HCT116 (cell line): ENCODE measurements at regions not wholly inside any gene's neighbourhood (a gene's known extent, or its start where the extent isn't known, plus 50 kb on each side); places are given as distances from the start of the nearest gene placed in this dataset.

Source experiments
- ATAC-seq: fragments of 200-7000 bp; cut with Tn5 transposase; 2 replicates; pipeline ENCODE4 v1.9.1; 2020; ENCODE audit warnings: mild to moderate bottlenecking, moderate library complexity
- BruUV-seq: library from RNA; stranded (reverse); fragments of 400-500 nt; replicated peaks from 2 replicates; lab custom pipeline; 2021; lab: Mats Ljungman, UMichigan
- CTCF ChIA-PET: fragments of 300-600 bp; sonication (Branson Sonifier 250); formaldehyde crosslinking; loops from one replicate; lab custom pipeline; 2021; ENCODE audit warnings: antibody characterized with exemption; lab: Charles Lee
- POLR2A ChIA-PET: fragments of 300-600, 350-600 bp; sonication (Branson Sonifier 250); formaldehyde crosslinking; loops from one replicate; lab custom pipeline; 2021; ENCODE audit warnings: antibody characterized with exemption; lab: Charles Lee
- RAD21 ChIA-PET, 2 experiments: fragments of 300-600 bp; sonication (Branson Sonifier 250); formaldehyde crosslinking; loops; one replicate each; lab custom pipeline; 2023; ENCODE audit warnings: low total read pairs in 2 of 2; ENCODE audit not compliant: uncharacterized antibody in 2 of 2, unreplicated experiment in 2 of 2, low non-redundant PET in 1 of 2; lab: Charles Lee
- DNase-seq: peaks from one replicate; pipeline ENCODE4 v3.0.0-alpha.2; 2010; ENCODE audit warnings: low read depth, low spot score
- H2AFZ ChIP-seq: fragments of 200-600 bp; shearing (Covaris generic), sonication (generic); 2 replicates; pipeline ENCODE4 v1.6.1; 2017; ENCODE audit warnings: low read depth, mixed run types, mixed read lengths, antibody characterized with exemption, low read length; ENCODE audit not compliant: poor library complexity, severe bottlenecking
- H3K27ac ChIP-seq: 2 replicates; pipeline ENCODE4 v1.5.1; 2012; ENCODE audit warnings: low read depth, low read length
- H3K27me3 ChIP-seq: fragments of 200-600 bp; sonication (generic); 2 replicates; pipeline ENCODE4 v1.6.1; 2016; ENCODE audit warnings: mixed run types, low read length, mixed read lengths; ENCODE audit not compliant: insufficient read depth
- H3K36me3 ChIP-seq, 2 experiments: fragments of 200-500 bp in 1 of 2; fragments of 200-600 bp in 1 of 2; sonication (Bioruptor generic) in 1 of 2; sonication (generic) in 1 of 2; 2 replicates each; pipeline versions ENCODE4 v1.5.1 to v1.6.1; 2014 to 2016; ENCODE audit warnings: low read length in 2 of 2, inconsistent platforms in 1 of 2, mixed read lengths in 1 of 2, mixed run types in 1 of 2; ENCODE audit not compliant: insufficient read depth in 2 of 2, control insufficient read depth in 1 of 2
- H3K4me1 ChIP-seq, 2 experiments: fragments of 200-600 bp in 1 of 2; sonication (generic) in 1 of 2; 2 replicates each; pipeline versions ENCODE4 v1.5.1 to v1.6.1; 2012 to 2017; ENCODE audit warnings: low read length in 2 of 2, inconsistent platforms in 1 of 2, mild to moderate bottlenecking in 1 of 2, mixed read lengths in 1 of 2, mixed run types in 1 of 2, moderate library complexity in 1 of 2; ENCODE audit not compliant: insufficient read depth in 2 of 2, control insufficient read depth in 1 of 2
- H3K4me2 ChIP-seq: fragments of 200-600 bp; sonication (generic); 2 replicates; pipeline ENCODE4 v1.6.1; 2017; ENCODE audit warnings: mixed run types, low read length, mixed read lengths
- H3K4me3 ChIP-seq, 2 experiments: fragments of 200-600 bp in 1 of 2; sonication (generic) in 1 of 2; replicated peaks in 1 of 2; 2 replicates each; pipeline ENCODE4 v1.5.1; 2011 to 2016; ENCODE audit warnings: low read length in 2 of 2, control low read depth in 1 of 2, low read depth in 1 of 2, mild to moderate bottlenecking in 1 of 2, mixed read lengths in 1 of 2, mixed run types in 1 of 2
- H3K79me2 ChIP-seq: fragments of 200-600 bp; sonication (generic); 2 replicates; pipeline ENCODE4 v1.6.1; 2017; ENCODE audit warnings: mild to moderate bottlenecking, mixed run types, low read length, moderate library complexity, mixed read lengths; ENCODE audit not compliant: insufficient read depth
- H3K9ac ChIP-seq: fragments of 200-600 bp; sonication (generic); 2 replicates; pipeline ENCODE4 v1.6.1; 2016; ENCODE audit warnings: low read length, mixed read lengths
- H3K9me2 ChIP-seq: fragments of 200-600 bp; sonication (generic), shearing (Covaris generic); 2 replicates; pipeline ENCODE4 v1.6.1; 2017; ENCODE audit warnings: mixed run types, mild to moderate bottlenecking, moderate library complexity; ENCODE audit not compliant: insufficient read depth
- H3K9me3 ChIP-seq, 2 experiments: fragments of 200-500 bp in 1 of 2; fragments of 200-600 bp in 1 of 2; sonication (Bioruptor generic) in 1 of 2; sonication (generic) in 1 of 2; 2 replicates each; pipeline ENCODE4 v1.6.1; 2014 to 2017; ENCODE audit warnings: low read length in 2 of 2, mixed read lengths in 2 of 2, inconsistent platforms in 1 of 2, low read depth in 1 of 2, mild to moderate bottlenecking in 1 of 2, mixed run types in 1 of 2, moderate library complexity in 1 of 2; ENCODE audit not compliant: control insufficient read depth in 1 of 2, insufficient read depth in 1 of 2
- H4K20me1 ChIP-seq: fragments of 200-600 bp; sonication (generic), shearing (Covaris generic); 2 replicates; pipeline ENCODE4 v1.6.1; 2017; ENCODE audit warnings: mixed run types, mild to moderate bottlenecking, moderate library complexity; ENCODE audit not compliant: insufficient read depth
- ATF3 ChIP-seq: IDR thresholded peaks from 2 replicates; pipeline ENCODE4 v1.6.1; 2012
- CEBPB ChIP-seq: IDR thresholded peaks from 2 replicates; pipeline ENCODE4 v1.6.1; 2012; ENCODE audit warnings: low read depth
- CTCF ChIP-seq, 3 experiments: fragments of 200-600 bp in 1 of 3; sonication (generic) in 1 of 3; IDR thresholded peaks in 2 of 3; conservative IDR thresholded peaks in 1 of 3; 2 replicates each; pipeline ENCODE4 v1.5.1; 2012 to 2017; ENCODE audit warnings: low read depth in 2 of 3, low read length in 2 of 3, antibody characterized with exemption in 1 of 3, borderline replicate concordance in 1 of 3, control low read depth in 1 of 3, mild to moderate bottlenecking in 1 of 3, mixed read lengths in 1 of 3, mixed run types in 1 of 3, moderate library complexity in 1 of 3; ENCODE audit not compliant: insufficient read depth in 1 of 3
- EGR1 ChIP-seq: IDR thresholded peaks from 2 replicates; pipeline ENCODE4 v1.6.1; 2012; ENCODE audit warnings: low read depth
- ELF1 ChIP-seq: IDR thresholded peaks from 2 replicates; pipeline ENCODE4 v1.6.1; 2012; ENCODE audit warnings: low read depth, borderline replicate concordance
- EZH2 ChIP-seq: fragments of 200-600 bp; sonication (generic); IDR thresholded peaks from 2 replicates; pipeline ENCODE4 v1.6.1; 2017; ENCODE audit warnings: antibody characterized with exemption, mixed run types
- POLR2AphosphoS5 ChIP-seq: IDR thresholded peaks from 2 replicates; pipeline ENCODE4 v1.6.1; 2011; ENCODE audit warnings: mild to moderate bottlenecking, low read depth, low read length, moderate library complexity
- RAD21 ChIP-seq: IDR thresholded peaks from 2 replicates; pipeline ENCODE4 v1.6.1; 2012; ENCODE audit warnings: low read depth, mild to moderate bottlenecking
- REST ChIP-seq: IDR thresholded peaks from 2 replicates; pipeline ENCODE4 v1.6.1; 2012; ENCODE audit warnings: low read depth
- SIN3A ChIP-seq: IDR thresholded peaks from 2 replicates; pipeline ENCODE4 v1.6.1; 2012; ENCODE audit warnings: low read depth
- SP1 ChIP-seq: IDR thresholded peaks from 2 replicates; pipeline ENCODE4 v1.6.1; 2012; ENCODE audit warnings: low read depth
- SRF ChIP-seq: IDR thresholded peaks from 2 replicates; pipeline ENCODE4 v1.6.1; 2012; ENCODE audit warnings: low read depth
- TCF7L2 ChIP-seq: IDR thresholded peaks from 2 replicates; pipeline ENCODE4 v1.7.0; 2011; ENCODE audit warnings: borderline replicate concordance, inconsistent platforms; ENCODE audit not compliant: insufficient read depth, insufficient read length; ENCODE audit errors: extremely low read depth
- ZFX ChIP-seq: fragments of 450-650 bp; IDR thresholded peaks from 2 replicates; pipeline ENCODE4 v1.6.1; 2017
- ZNF274 ChIP-seq: fragments of 200-500 bp; sonication (Bioruptor generic); IDR thresholded peaks from 2 replicates; pipeline ENCODE4 v1.6.1; 2014; ENCODE audit warnings: mild to moderate bottlenecking, low read depth, low read length, inconsistent platforms
- intact Hi-C: fragments of 100-400 bp; cut with micrococcal nuclease; formaldehyde crosslinking; loops from 2 replicates; pipeline ENCODE4 v1.10.0; 2022

DNA sequence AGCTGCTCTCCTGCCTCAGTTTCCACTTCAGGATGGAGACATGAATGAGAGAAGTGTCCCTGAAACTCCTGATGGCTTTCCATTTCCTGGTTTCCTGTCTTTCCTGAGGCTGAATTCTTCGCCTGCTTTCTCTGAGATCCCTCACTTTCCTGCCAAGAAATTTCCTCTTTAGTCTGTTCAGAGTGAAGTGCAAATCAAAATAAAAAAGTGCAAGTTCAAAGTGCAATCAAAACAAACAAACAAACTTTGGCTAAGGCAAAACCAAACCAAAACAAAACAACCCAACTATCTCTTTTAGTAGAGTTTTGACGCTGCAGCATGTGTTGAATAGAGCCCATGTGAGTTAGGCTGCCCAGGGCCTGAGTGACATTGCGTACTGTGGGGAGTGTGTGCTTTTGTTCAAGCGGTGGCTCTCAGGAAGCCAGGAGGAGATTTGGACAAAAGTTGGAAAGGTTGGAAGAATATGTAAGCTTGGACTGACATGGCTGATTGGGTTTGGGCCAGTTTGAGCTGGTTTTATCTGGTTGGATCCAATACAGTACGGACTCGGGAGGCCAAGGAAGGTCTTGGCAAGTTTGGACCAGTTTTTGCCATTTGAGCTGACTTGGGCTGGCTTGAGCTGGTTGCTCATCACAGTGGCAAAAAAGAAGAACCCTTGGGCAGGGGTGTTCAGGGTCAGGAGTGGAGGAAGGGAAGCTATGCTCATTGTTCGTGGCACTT lies 61.1 kb upstream of the TINAGL1 start (continued):
- TF ChIP-seq RAD21: no peak
- TF ChIP-seq CTCF (IDR thresholded peaks at IDR 0.05 in 2 of 3, conservative IDR thresholded peaks at IDR 0.05 in 1 of 3; ENCODE audit: borderline replicate concordance in 1 of 3, insufficient read depth in 1 of 3, low read depth in 2 of 3, low read length in 2 of 3): no peak
- no peak for TF ChIP-seq POLR2AphosphoS5

- Histone ChIP-seq H2AFZ (no peak overlapping the region), H3K9me2 (no peaks in the 10 kb centered on the region), H3K4me3 (no peak overlapping the region), H3K36me3 (no peaks in the 10 kb centered on the region), H3K9ac (no peak overlapping the region), H3K27ac (no peak overlapping the region), H4K20me1 (no peaks in the 10 kb centered on the region), H3K27me3 (no peaks in the 10 kb centered on the region), H3K9me3 (no peaks in the 10 kb centered on the region), H3K4me1 (peaks cover 0 to 2% of the 10 kb centered on the region in 2 experiments; a peak in 1 of 4 replicates), H3K4me2 (no peak overlapping the region), H3K79me2 (no peaks in the 10 kb centered on the region)
- BruUV-seq: no TSS peak
- RAD21 ChIA-PET: no interaction called here
- no peak for DNase-seq
- ATAC-seq: no peak
- intact Hi-C loops: no loop called here
- CTCF ChIA-PET: no interaction called here
- POLR2A ChIA-PET: no interaction called here
- TF ChIP-seq RAD21 (no peak), EGR1 (no peak), CEBPB (no peak), ATF3 (no peak), SIN3A (no peak), ZFX (no peak), ZNF274 (no peak), SRF (no peak), REST (no peak), TCF7L2 (no peak), EZH2 (no peak), SP1 (no peak), ELF1 (no peak)
Measured at GRCh38 chr1:31515936-31516335, 60.4 kb upstream of the TINAGL1 start.
